H1 (cell line): ENCODE measurements at regions not wholly inside any gene's neighbourhood (a gene's known extent, or its start where the extent isn't known, plus 50 kb on each side); places are given as distances from the start of the nearest gene placed in this dataset.
"Not testable (repeated sequence)": the region's sequence is repeated elsewhere in the genome, so short reads cannot be mapped to it uniquely, and the experiment has no call there.

Experiments used
- CTCF ChIA-PET: fragments of 300-600 bp; sonication (Branson Sonifier 250); formaldehyde crosslinking; loops from one replicate; lab custom pipeline; 2021; ENCODE audit not compliant: partially characterized antibody; lab: Charles Lee
- POLR2A ChIA-PET: fragments of 300-600 bp; sonication (Branson Sonifier 250); formaldehyde crosslinking; loops from one replicate; lab custom pipeline; 2021; ENCODE audit warnings: inconsistent platforms; ENCODE audit not compliant: partially characterized antibody; lab: Charles Lee
- DNase-seq, 2 experiments: peaks; one replicate each; pipeline versions ENCODE4 v3.0.0 to v3.0.0-alpha.2; 2010 to 2022; ENCODE audit warnings: low spot score in 2 of 2, low read depth in 1 of 2, mixed read lengths in 1 of 2
- FAIRE-seq: peaks from 2 replicates; lab custom pipeline; 2011; peaks lifted over from hg19 to GRCh38; lab: Jason Lieb, UNC
- H2AFZ ChIP-seq: 2 replicates; pipeline ENCODE4 v1.8.1; 2012; ENCODE audit warnings: low read length, inconsistent platforms
- H2AK5ac ChIP-seq: 2 replicates; pipeline ENCODE4 v1.6.1; 2013; ENCODE audit warnings: low read depth, low read length
- H2BK120ac ChIP-seq: replicated peaks from 2 replicates; pipeline ENCODE3; 2013; ENCODE audit warnings: low read depth, low read length, inconsistent platforms
- H2BK12ac ChIP-seq: 2 replicates; pipeline ENCODE4 v1.6.1; 2013; ENCODE audit warnings: low read depth, low read length
- H2BK15ac ChIP-seq: 2 replicates; pipeline ENCODE4 v1.6.1; 2013; ENCODE audit warnings: low read length
- H2BK20ac ChIP-seq: 2 replicates; pipeline ENCODE4 v1.6.1; 2013; ENCODE audit warnings: low read length
- H2BK5ac ChIP-seq: 2 replicates; pipeline ENCODE4 v1.6.1; 2013; ENCODE audit warnings: low read depth, low read length
- H3K14ac ChIP-seq: 2 replicates; pipeline ENCODE4 v1.6.1; 2013; ENCODE audit warnings: inconsistent platforms; ENCODE audit not compliant: insufficient read length
- H3K18ac ChIP-seq: 2 replicates; pipeline ENCODE4 v1.6.1; 2013; ENCODE audit warnings: low read length; ENCODE audit errors: extremely low read depth
- H3K23ac ChIP-seq: 2 replicates; pipeline ENCODE4 v1.6.1; 2013; ENCODE audit warnings: inconsistent platforms; ENCODE audit not compliant: insufficient read length
- H3K23me2 ChIP-seq: 2 replicates; pipeline ENCODE4 v1.6.1; 2013; ENCODE audit warnings: low read depth, low read length
- H3K27ac ChIP-seq: 2 replicates; pipeline ENCODE4 v1.6.1; 2011; ENCODE audit warnings: low read depth, low read length, inconsistent platforms
- H3K27me3 ChIP-seq, 4 experiments: replicated peaks in 1 of 4; 1 replicate in 1 of 4; 2 replicates in 3 of 4; pipeline versions ENCODE4 v1.6.1 to v1.8.1; 2011 to 2013; ENCODE audit warnings: low read length in 3 of 4, mild to moderate bottlenecking in 3 of 4, inconsistent platforms in 2 of 4, mixed read lengths in 2 of 4, moderate library complexity in 1 of 4; ENCODE audit not compliant: control insufficient read depth in 3 of 4, insufficient read depth in 3 of 4; ENCODE audit errors: extremely low read depth in 1 of 4
- H3K36me3 ChIP-seq, 4 experiments: 2 replicates each; pipeline versions ENCODE4 v1.6.1 to v1.8.1; 2011 to 2013; ENCODE audit warnings: mild to moderate bottlenecking in 4 of 4, low read length in 3 of 4, moderate library complexity in 2 of 4, control low read depth in 1 of 4, inconsistent platforms in 1 of 4; ENCODE audit not compliant: insufficient read depth in 4 of 4, control insufficient read depth in 2 of 4
- H3K4ac ChIP-seq: replicated peaks from 2 replicates; pipeline ENCODE3; 2013; ENCODE audit warnings: low read length, low read depth, mixed read lengths, inconsistent platforms; ENCODE audit not compliant: insufficient read length
- H3K4me1 ChIP-seq, 4 experiments: replicated peaks in 1 of 4; 1 replicate in 1 of 4; 2 replicates in 3 of 4; pipeline versions ENCODE4 v1.6.1 to v1.8.1; 2011 to 2013; ENCODE audit warnings: low read length in 3 of 4, inconsistent platforms in 2 of 4, mixed read lengths in 1 of 4; ENCODE audit not compliant: insufficient read depth in 4 of 4, control insufficient read depth in 3 of 4
- H3K4me2 ChIP-seq, 2 experiments: 2 replicates each; pipeline versions ENCODE4 v1.6.1 to v1.8.1; 2011 to 2013; ENCODE audit warnings: low read depth in 2 of 2, low read length in 2 of 2, control low read depth in 1 of 2, inconsistent platforms in 1 of 2, mild to moderate bottlenecking in 1 of 2; ENCODE audit not compliant: insufficient read depth in 1 of 2
- H3K4me3 ChIP-seq, 4 experiments: fragments of 200-600, 300-600 bp in 1 of 4; sonication (generic), shearing (Covaris generic), sonication (Bioruptor Twin) in 1 of 4; 2 replicates each; pipeline versions ENCODE4 v1.5.1 to v1.8.1; 2011 to 2016; ENCODE audit warnings: low read length in 4 of 4, low read depth in 3 of 4, control low read depth in 2 of 4, inconsistent platforms in 2 of 4, mild to moderate bottlenecking in 2 of 4, mixed read lengths in 1 of 4, moderate library complexity in 1 of 4; ENCODE audit not compliant: insufficient read depth in 2 of 4; ENCODE audit errors: extremely low read depth in 1 of 4
- H3K56ac ChIP-seq: replicated peaks from 2 replicates; pipeline ENCODE3; 2013; ENCODE audit warnings: low read depth, mild to moderate bottlenecking, mixed read lengths, low read length, inconsistent platforms; ENCODE audit not compliant: insufficient read length
- H3K79me1 ChIP-seq: 2 replicates; pipeline ENCODE4 v1.6.1; 2013; ENCODE audit warnings: low read depth, low read length, control low read depth
- H3K79me2 ChIP-seq, 2 experiments: 2 replicates each; pipeline versions ENCODE4 v1.6.1 to v1.8.1; 2012 to 2013; ENCODE audit warnings: low read length in 2 of 2, mild to moderate bottlenecking in 2 of 2, inconsistent platforms in 1 of 2; ENCODE audit not compliant: insufficient read depth in 2 of 2, control insufficient read depth in 1 of 2
- H3K9ac ChIP-seq, 4 experiments: replicated peaks in 1 of 4; 1 replicate in 1 of 4; 2 replicates in 3 of 4; pipeline versions ENCODE4 v1.6.1 to v1.8.1; 2011 to 2013; ENCODE audit warnings: low read depth in 3 of 4, low read length in 3 of 4, control low read depth in 2 of 4, mild to moderate bottlenecking in 2 of 4, moderate library complexity in 2 of 4, inconsistent platforms in 1 of 4; ENCODE audit errors: extremely low read depth in 1 of 4
- H3K9me3 ChIP-seq, 2 experiments: 2 replicates each; pipeline versions ENCODE4 v1.6.1 to v1.8.1; 2012 to 2013; ENCODE audit warnings: mild to moderate bottlenecking in 2 of 2, moderate library complexity in 2 of 2, control low read depth in 1 of 2, inconsistent platforms in 1 of 2, low read depth in 1 of 2, low read length in 1 of 2, mixed read lengths in 1 of 2; ENCODE audit not compliant: insufficient read depth in 2 of 2
- H4K20me1 ChIP-seq, 2 experiments: replicated peaks in 1 of 2; 2 replicates each; pipeline versions ENCODE3 to v1.8.1; 2011 to 2013; ENCODE audit warnings: inconsistent platforms in 2 of 2, low read length in 2 of 2, mild to moderate bottlenecking in 1 of 2; ENCODE audit not compliant: insufficient read depth in 2 of 2, control insufficient read depth in 1 of 2
- H4K5ac ChIP-seq: 2 replicates; pipeline ENCODE4 v1.6.1; 2013; ENCODE audit warnings: low read length, low read depth, mixed read lengths, inconsistent platforms; ENCODE audit not compliant: insufficient read length
- H4K8ac ChIP-seq: 2 replicates; pipeline ENCODE4 v1.8.0; 2013; ENCODE audit warnings: mild to moderate bottlenecking, moderate library complexity, low read length, inconsistent platforms; ENCODE audit not compliant: insufficient read depth; ENCODE audit errors: extremely low read depth
- H4K91ac ChIP-seq: replicated peaks from 2 replicates; pipeline ENCODE3; 2013; ENCODE audit warnings: low read length, mixed read lengths, inconsistent platforms; ENCODE audit not compliant: insufficient read length
- WGBS, 2 experiments: shearing (Covaris generic) in 1 of 2; methylation state at CpG; one replicate each; pipeline versions ENCODE4 v1.1.6 to v1.1.7; 2013 to 2015; ENCODE audit warnings: low lambda C conversion rate in 2 of 2, mixed read lengths in 2 of 2, inconsistent platforms in 1 of 2, low coverage in 1 of 2, missing lambda C conversion rate in 1 of 2; ENCODE audit not compliant: insufficient replicate concordance in 2 of 2, insufficient coverage in 1 of 2, insufficient read length in 1 of 2; ENCODE audit errors: extremely low coverage in 1 of 2, missing lambda C conversion rate in 1 of 2; 5-methylcytosine and 5-hydroxymethylcytosine counted together

DNA sequence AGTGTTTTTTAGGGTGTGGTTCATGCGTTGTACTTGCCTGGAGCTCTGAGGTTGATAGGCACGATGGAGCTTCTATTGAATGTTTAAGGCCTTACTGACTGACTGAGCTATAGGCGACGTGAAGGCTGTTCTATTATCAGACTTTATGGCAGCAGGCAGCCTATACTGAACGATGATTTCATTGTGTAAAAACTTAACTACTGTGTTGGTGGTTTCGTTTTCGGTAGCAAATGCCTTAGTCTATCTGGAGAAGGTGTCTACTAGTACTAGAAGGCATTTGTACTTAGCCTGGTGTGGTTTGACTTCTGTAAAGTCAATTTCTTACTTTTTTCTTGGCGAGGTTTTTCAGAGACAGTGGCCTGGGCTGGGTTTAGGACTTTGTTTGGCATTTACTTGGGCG lies 194.4 kb downstream of the OTOP1 start:
- H3K14ac ChIP-seq, H2BK5ac ChIP-seq, CTCF ChIA-PET, H3K79me1 ChIP-seq, H3K56ac ChIP-seq, DNase-seq, H3K79me2 ChIP-seq, H3K18ac ChIP-seq, H3K27ac ChIP-seq, H3K4ac ChIP-seq, H2BK15ac ChIP-seq, H2AFZ ChIP-seq, H4K8ac ChIP-seq, H3K27me3 ChIP-seq, H3K9me3 ChIP-seq, H4K91ac ChIP-seq, H2BK20ac ChIP-seq, H3K4me2 ChIP-seq, H2BK120ac ChIP-seq, H3K9ac ChIP-seq, H3K4me1 ChIP-seq, H3K23me2 ChIP-seq, H3K4me3 ChIP-seq, FAIRE-seq, H4K5ac ChIP-seq, H3K23ac ChIP-seq, H4K20me1 ChIP-seq: not testable (repeated sequence)
- POLR2A ChIA-PET = interaction anchor here (1.7 to 1.9 kb wide), 2 partner anchors 13 to 19 kb away, joined by 5 to 7 read pairs; no protein-coding TSS in a partner anchor
- Histone ChIP-seq H3K36me3 (peaks cover 0 to 13% (median 2%) of the 10 kb centered on the region in 4 experiments; a peak in 2 of 8 replicates), H2BK12ac (0 out of 2 replicates have a peak overlapping the region, but pooled peaks have one; percentile 39), H2AK5ac (0 out of 2 replicates have a peak overlapping the region, but pooled peaks have one; percentile 65)
- 87% methylated on average over 9 of the region's 9 CpGs; no CpG with 5 or more reads in 1 of the 2 experiments for WGBS, 2 experiments
